ENCODE measurements at regions not wholly inside any gene's neighbourhood (a gene's known extent, or its start where the extent isn't known, plus 50 kb on each side); places are given as distances from the start of the nearest gene placed in this dataset.
A peak's percentile ranks its signal among the peaks of the same experiment; 100 is the strongest.

GRCh38 chr22:48493733-48494132 lies 1333.9 kb downstream of the BRD1 start:
- Histone ChIP-seq H3K9me3 (ENCODE audit: control insufficient read depth in 1 of 2, low read length in 2 of 2) (no peaks in the 10 kb centered on the region), H3K4me3 (ENCODE audit: low read depth in 1 of 2, low read length in 2 of 2) (no peak overlapping the region), H3K27ac (ENCODE audit: low read length) (no peak overlapping the region), H3K27me3 (ENCODE audit: low read depth, low read length) (peaks cover 12% of the 10 kb centered on the region), H3K4me1 (ENCODE audit: control insufficient read depth in 1 of 2, insufficient read depth in 2 of 2, low read length in 2 of 2) (peaks cover 0 to 14% of the 10 kb centered on the region in 2 donors), H3K36me3 (ENCODE audit: control insufficient read depth in 1 of 2, insufficient read depth in 2 of 2, low read length in 2 of 2) (no peaks in the 10 kb centered on the region)

- H3K4me3 ChIP-seq (ENCODE audit: low read depth in 1 of 2, low read length in 2 of 2): no peak overlapping the region
- H3K27ac ChIP-seq (ENCODE audit: low read length): no peak overlapping the region
- H3K27me3 ChIP-seq (ENCODE audit: low read depth, low read length): peaks cover 17% of the 10 kb centered on the region
- H3K9me3 ChIP-seq (ENCODE audit: control insufficient read depth in 1 of 2, low read length in 2 of 2): no peaks in the 10 kb centered on the region
- no peaks in the 10 kb centered on the region for H3K36me3 ChIP-seq (ENCODE audit: control insufficient read depth in 1 of 2, insufficient read depth in 2 of 2, low read length in 2 of 2)
- H3K4me1 ChIP-seq (ENCODE audit: control insufficient read depth in 1 of 2, insufficient read depth in 2 of 2, low read length in 2 of 2): peaks cover 0 to 14% of the 10 kb centered on the region in 2 donors
Observed at GRCh38 chr22:48492366-48493320, 1335.0 kb downstream of the BRD1 start.

GRCh38 chr22:48491451-48491941 lies 1336.2 kb downstream of the BRD1 start:
- Histone ChIP-seq H3K27me3 (ENCODE audit: low read depth, low read length) (peaks cover 17% of the 10 kb centered on the region), H3K4me3 (ENCODE audit: low read depth in 1 of 2, low read length in 2 of 2) (no peak overlapping the region), H3K36me3 (ENCODE audit: control insufficient read depth in 1 of 2, insufficient read depth in 2 of 2, low read length in 2 of 2) (no peaks in the 10 kb centered on the region), H3K4me1 (ENCODE audit: control insufficient read depth in 1 of 2, insufficient read depth in 2 of 2, low read length in 2 of 2) (peaks cover 0 to 14% of the 10 kb centered on the region in 2 donors), H3K27ac (ENCODE audit: low read length) (no peak overlapping the region), H3K9me3 (ENCODE audit: control insufficient read depth in 1 of 2, low read length in 2 of 2) (no peaks in the 10 kb centered on the region)

GRCh38 chr22:48490500-48491411 lies 1336.9 kb downstream of the BRD1 start:
- no peaks in the 10 kb centered on the region for H3K36me3 ChIP-seq (ENCODE audit: control insufficient read depth in 1 of 2, insufficient read depth in 2 of 2, low read length in 2 of 2)

GRCh38 chr22:48489551-48490499 lies 1337.8 kb downstream of the BRD1 start:
- H3K4me3 ChIP-seq (ENCODE audit: low read depth in 1 of 2, low read length in 2 of 2): peak overlapping the region in 1 of 2 donors; percentile 59
- H3K27ac ChIP-seq (ENCODE audit: low read length): no peak overlapping the region
- no peaks in the 10 kb centered on the region for H3K9me3 ChIP-seq (ENCODE audit: control insufficient read depth in 1 of 2, low read length in 2 of 2)
- H3K4me1 ChIP-seq (ENCODE audit: control insufficient read depth in 1 of 2, insufficient read depth in 2 of 2, low read length in 2 of 2): peaks cover 0 to 14% of the 10 kb centered on the region in 2 donors
- H3K27me3 ChIP-seq (ENCODE audit: low read depth, low read length): peaks cover 17% of the 10 kb centered on the region
- H3K36me3 ChIP-seq (ENCODE audit: control insufficient read depth in 1 of 2, insufficient read depth in 2 of 2, low read length in 2 of 2): no peaks in the 10 kb centered on the region

More at GRCh38 chr22:48490500-48491411, 1336.9 kb downstream of the BRD1 start:
- Histone ChIP-seq H3K27me3 (ENCODE audit: low read depth, low read length) (peaks cover 17% of the 10 kb centered on the region), H3K9me3 (ENCODE audit: control insufficient read depth in 1 of 2, low read length in 2 of 2) (no peaks in the 10 kb centered on the region), H3K27ac (ENCODE audit: low read length) (no peak overlapping the region), H3K4me3 (ENCODE audit: low read depth in 1 of 2, low read length in 2 of 2) (peak overlapping the region in 1 of 2 donors; percentile 59), H3K4me1 (ENCODE audit: control insufficient read depth in 1 of 2, insufficient read depth in 2 of 2, low read length in 2 of 2) (peaks cover 0 to 14% of the 10 kb centered on the region in 2 donors)

GRCh38 chr22:48488611-48489511 lies 1338.8 kb downstream of the BRD1 start:
- peaks cover 0 to 14% of the 10 kb centered on the region in 2 donors for H3K4me1 ChIP-seq (ENCODE audit: control insufficient read depth in 1 of 2, insufficient read depth in 2 of 2, low read length in 2 of 2)
- H3K36me3 ChIP-seq (ENCODE audit: control insufficient read depth in 1 of 2, insufficient read depth in 2 of 2, low read length in 2 of 2): no peaks in the 10 kb centered on the region
- H3K9me3 ChIP-seq (ENCODE audit: control insufficient read depth in 1 of 2, low read length in 2 of 2): no peaks in the 10 kb centered on the region
- no peak overlapping the region for H3K27ac ChIP-seq (ENCODE audit: low read length)
- no peak overlapping the region for H3K4me3 ChIP-seq (ENCODE audit: low read depth in 1 of 2, low read length in 2 of 2)
- H3K27me3 ChIP-seq (ENCODE audit: low read depth, low read length): peaks cover 17% of the 10 kb centered on the region

GRCh38 chr22:48488149-48488551 lies 1339.5 kb downstream of the BRD1 start:
- peaks cover 17% of the 10 kb centered on the region for H3K27me3 ChIP-seq (ENCODE audit: low read depth, low read length)
- H3K27ac ChIP-seq (ENCODE audit: low read length): no peak overlapping the region
- H3K9me3 ChIP-seq (ENCODE audit: control insufficient read depth in 1 of 2, low read length in 2 of 2): no peaks in the 10 kb centered on the region
- H3K4me3 ChIP-seq (ENCODE audit: low read depth in 1 of 2, low read length in 2 of 2): no peak overlapping the region
- peaks cover 0 to 14% of the 10 kb centered on the region in 2 donors for H3K4me1 ChIP-seq (ENCODE audit: control insufficient read depth in 1 of 2, insufficient read depth in 2 of 2, low read length in 2 of 2)
- no peaks in the 10 kb centered on the region for H3K36me3 ChIP-seq (ENCODE audit: control insufficient read depth in 1 of 2, insufficient read depth in 2 of 2, low read length in 2 of 2)

- Histone ChIP-seq H3K27me3 (ENCODE audit: low read depth, low read length) (peaks cover 17% of the 10 kb centered on the region), H3K36me3 (ENCODE audit: control insufficient read depth in 1 of 2, insufficient read depth in 2 of 2, low read length in 2 of 2) (no peaks in the 10 kb centered on the region), H3K4me1 (ENCODE audit: control insufficient read depth in 1 of 2, insufficient read depth in 2 of 2, low read length in 2 of 2) (peaks cover 0 to 14% of the 10 kb centered on the region in 2 donors), H3K9me3 (ENCODE audit: control insufficient read depth in 1 of 2, low read length in 2 of 2) (no peaks in the 10 kb centered on the region), H3K27ac (ENCODE audit: low read length) (no peak overlapping the region), H3K4me3 (ENCODE audit: low read depth in 1 of 2, low read length in 2 of 2) (no peak overlapping the region)
Observed at GRCh38 chr22:48486558-48486957, 1341.1 kb downstream of the BRD1 start.

- Histone ChIP-seq H3K36me3 (ENCODE audit: control insufficient read depth in 1 of 2, insufficient read depth in 2 of 2, low read length in 2 of 2) (no peaks in the 10 kb centered on the region), H3K27me3 (ENCODE audit: low read depth, low read length) (peaks cover 14% of the 10 kb centered on the region), H3K4me3 (ENCODE audit: low read depth in 1 of 2, low read length in 2 of 2) (no peak overlapping the region), H3K27ac (ENCODE audit: low read length) (no peak overlapping the region), H3K4me1 (ENCODE audit: control insufficient read depth in 1 of 2, insufficient read depth in 2 of 2, low read length in 2 of 2) (peaks cover 0 to 14% of the 10 kb centered on the region in 2 donors), H3K9me3 (ENCODE audit: control insufficient read depth in 1 of 2, low read length in 2 of 2) (no peaks in the 10 kb centered on the region)
Observed at GRCh38 chr22:48486134-48486532, 1341.5 kb downstream of the BRD1 start.

Data from muscle layer of duodenum (tissue), 2 donors.